Osteoblast (primary cell): ENCODE measurements at regions not wholly inside any gene's neighbourhood (a gene's known extent, or its start where the extent isn't known, plus 50 kb on each side); places are given as distances from the start of the nearest gene placed in this dataset.

Experiments used
- DNase-seq: peaks from one replicate; pipeline ENCODE4 v3.0.0; 2011; ENCODE audit warnings: low spot score, mixed read lengths; ENCODE audit not compliant: insufficient read length; ENCODE audit errors: missing footprints
- H2AFZ ChIP-seq: 2 replicates; pipeline ENCODE4 v1.6.0; 2011; ENCODE audit warnings: mild to moderate bottlenecking, low read length
- H3K27ac ChIP-seq: 2 replicates; pipeline ENCODE4 v1.5.1; 2011; ENCODE audit warnings: mild to moderate bottlenecking, low read depth, low read length, moderate library complexity
- H3K27me3 ChIP-seq: 2 replicates; pipeline ENCODE4 v1.6.0; 2012; ENCODE audit warnings: mild to moderate bottlenecking, control low read depth, inconsistent platforms, low read length, moderate library complexity; ENCODE audit not compliant: insufficient read depth
- H3K36me3 ChIP-seq: 2 replicates; pipeline ENCODE4 v1.5.1; 2011; ENCODE audit warnings: mild to moderate bottlenecking, low read length, control low read depth, moderate library complexity; ENCODE audit not compliant: insufficient read depth
- H3K4me1 ChIP-seq: 2 replicates; pipeline ENCODE4 v1.5.1; 2011; ENCODE audit warnings: mild to moderate bottlenecking, low read length, control low read depth, moderate library complexity; ENCODE audit not compliant: insufficient read depth
- H3K4me2 ChIP-seq: 2 replicates; pipeline ENCODE4 v1.6.0; 2011; ENCODE audit warnings: mild to moderate bottlenecking, low read length; ENCODE audit not compliant: insufficient read depth
- H3K4me3 ChIP-seq: fragments of 200-600 bp; sonication (generic); 3 replicates; pipeline ENCODE4 v1.5.1; 2012; ENCODE audit warnings: mild to moderate bottlenecking, low read length, inconsistent platforms; ENCODE audit not compliant: insufficient read depth
- H3K79me2 ChIP-seq: 2 replicates; pipeline ENCODE4 v1.6.0; 2012; ENCODE audit warnings: mild to moderate bottlenecking, low read length, control low read depth, inconsistent platforms; ENCODE audit not compliant: insufficient read depth
- H3K9me3 ChIP-seq: 2 replicates; pipeline ENCODE4 v1.5.1; 2011; ENCODE audit warnings: low read depth, low read length, control low read depth
- H4K20me1 ChIP-seq: 2 replicates; pipeline ENCODE4 v1.6.0; 2012; ENCODE audit warnings: mild to moderate bottlenecking, low read length, control low read depth; ENCODE audit not compliant: insufficient read depth
- TF ChIP-seq, protein P1 (sequence below): IDR thresholded peaks from 2 replicates; pipeline ENCODE4 v1.5.1; 2011; ENCODE audit warnings: mild to moderate bottlenecking, low read depth, low read length, moderate library complexity; ENCODE audit errors: extremely low read depth

- Histone ChIP-seq H3K4me3 (no peak overlapping the region), H3K9me3 (no peaks in the 10 kb centered on the region), H3K4me2 (no peak overlapping the region), H3K4me1 (peaks cover 4% of the 10 kb centered on the region), H3K27me3 (no peaks in the 10 kb centered on the region), H3K36me3 (no peaks in the 10 kb centered on the region), H2AFZ (no peak overlapping the region), H3K79me2 (no peaks in the 10 kb centered on the region), H3K27ac (no peak overlapping the region), H4K20me1 (no peaks in the 10 kb centered on the region)
- DNase-seq, result no peak
- TF ChIP-seq, protein P1, sequence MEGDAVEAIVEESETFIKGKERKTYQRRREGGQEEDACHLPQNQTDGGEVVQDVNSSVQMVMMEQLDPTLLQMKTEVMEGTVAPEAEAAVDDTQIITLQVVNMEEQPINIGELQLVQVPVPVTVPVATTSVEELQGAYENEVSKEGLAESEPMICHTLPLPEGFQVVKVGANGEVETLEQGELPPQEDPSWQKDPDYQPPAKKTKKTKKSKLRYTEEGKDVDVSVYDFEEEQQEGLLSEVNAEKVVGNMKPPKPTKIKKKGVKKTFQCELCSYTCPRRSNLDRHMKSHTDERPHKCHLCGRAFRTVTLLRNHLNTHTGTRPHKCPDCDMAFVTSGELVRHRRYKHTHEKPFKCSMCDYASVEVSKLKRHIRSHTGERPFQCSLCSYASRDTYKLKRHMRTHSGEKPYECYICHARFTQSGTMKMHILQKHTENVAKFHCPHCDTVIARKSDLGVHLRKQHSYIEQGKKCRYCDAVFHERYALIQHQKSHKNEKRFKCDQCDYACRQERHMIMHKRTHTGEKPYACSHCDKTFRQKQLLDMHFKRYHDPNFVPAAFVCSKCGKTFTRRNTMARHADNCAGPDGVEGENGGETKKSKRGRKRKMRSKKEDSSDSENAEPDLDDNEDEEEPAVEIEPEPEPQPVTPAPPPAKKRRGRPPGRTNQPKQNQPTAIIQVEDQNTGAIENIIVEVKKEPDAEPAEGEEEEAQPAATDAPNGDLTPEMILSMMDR, result no peak
Measured at GRCh38 chr5:144703776-144704175, 533.1 kb downstream of the KCTD16 start.

- Histone ChIP-seq H3K4me1 (peaks cover 11% of the 10 kb centered on the region), H2AFZ (peak overlapping the region; percentile 34), H3K27ac (peak overlapping the region; percentile 79), H3K36me3 (no peaks in the 10 kb centered on the region), H3K9me3 (no peaks in the 10 kb centered on the region), H3K27me3 (no peaks in the 10 kb centered on the region), H3K4me3 (no peak overlapping the region), H4K20me1 (no peaks in the 10 kb centered on the region), H3K4me2 (peak overlapping the region; percentile 61), H3K79me2 (no peaks in the 10 kb centered on the region)
- TF ChIP-seq, protein P1, result no peak
- DNase-seq, result no peak
Measured at GRCh38 chr5:144698484-144698883, 527.8 kb downstream of the KCTD16 start.

- H3K36me3 ChIP-seq, result no peaks in the 10 kb centered on the region
Measured at GRCh38 chr5:144697847-144698262, 527.2 kb downstream of the KCTD16 start.

GRCh38 chr5:144691936-144692335 is 521.3 kb downstream of the KCTD16 start:
- TF ChIP-seq, protein P1, result no peak
- Histone ChIP-seq H4K20me1 (no peaks in the 10 kb centered on the region), H3K27me3 (no peaks in the 10 kb centered on the region), H3K79me2 (no peaks in the 10 kb centered on the region), H2AFZ (no peak overlapping the region), H3K27ac (no peak overlapping the region), H3K4me1 (no peaks in the 10 kb centered on the region), H3K36me3 (no peaks in the 10 kb centered on the region), H3K4me2 (no peak overlapping the region), H3K4me3 (no peak overlapping the region), H3K9me3 (no peaks in the 10 kb centered on the region)
- peak; percentile 13 for DNase-seq

More at GRCh38 chr5:144697847-144698262, 527.2 kb downstream of the KCTD16 start:
- no peaks in the 10 kb centered on the region for H4K20me1 ChIP-seq
- H3K9me3 ChIP-seq, result no peaks in the 10 kb centered on the region
- no peaks in the 10 kb centered on the region for H3K79me2 ChIP-seq
- H3K27ac ChIP-seq, result peak overlapping the region; percentile 79
- peak overlapping the region; percentile 61 for H3K4me2 ChIP-seq
- no peak overlapping the region for H3K4me3 ChIP-seq
- peak; percentile 45 for DNase-seq
- TF ChIP-seq, protein P1, result peak; percentile 24
- H3K4me1 ChIP-seq, result peaks cover 11% of the 10 kb centered on the region
- no peaks in the 10 kb centered on the region for H3K27me3 ChIP-seq
- no peak overlapping the region for H2AFZ ChIP-seq
